GM23338 (cell line): ENCODE measurements at regions not wholly inside any gene's neighbourhood (a gene's known extent, or its start where the extent isn't known, plus 50 kb on each side); places are given as distances from the start of the nearest gene placed in this dataset.

Source experiments
- ATAC-seq: fragments of 200-7000 bp; cut with Tn5 transposase; 3 replicates; pipeline ENCODE4 v1.9.1; 2020
- DNase-seq: peaks from one replicate; pipeline ENCODE4 v3.0.0-alpha.2; 2015; ENCODE audit warnings: low spot score
- H2AFZ ChIP-seq: fragments of 200-600 bp; sonication (generic); 2 replicates; pipeline ENCODE4 v1.8.0; 2016; ENCODE audit warnings: antibody characterized with exemption, mild to moderate bottlenecking, moderate library complexity
- H3F3A ChIP-seq: fragments of 200-600 bp; sonication (generic); replicated peaks from 2 replicates; pipeline ENCODE4 v1.8.0; 2017; ENCODE audit warnings: antibody characterized with exemption, mixed run types, low read depth
- H3K27ac ChIP-seq: fragments of 200-600 bp; sonication (generic); 2 replicates; pipeline ENCODE4 v1.6.1; 2016; ENCODE audit warnings: low read depth
- H3K27me3 ChIP-seq: fragments of 200-600 bp; sonication (generic); 2 replicates; pipeline ENCODE4 v1.8.0; 2016; ENCODE audit warnings: mild to moderate bottlenecking, mixed run types, moderate library complexity; ENCODE audit not compliant: insufficient read depth
- H3K36me3 ChIP-seq: fragments of 200-600 bp; sonication (generic); 2 replicates; pipeline ENCODE4 v1.8.0; 2016; ENCODE audit warnings: mild to moderate bottlenecking; ENCODE audit not compliant: insufficient read depth
- H3K4me1 ChIP-seq: fragments of 200-600 bp; sonication (generic); 2 replicates; pipeline ENCODE4 v1.8.0; 2016; ENCODE audit warnings: mild to moderate bottlenecking, moderate library complexity; ENCODE audit not compliant: insufficient read depth
- H3K4me2 ChIP-seq: fragments of 200-600 bp; sonication (generic); 2 replicates; pipeline ENCODE4 v1.7.1; 2017; ENCODE audit warnings: mixed run types
- H3K4me3 ChIP-seq: fragments of 200-600 bp; sonication (generic); 2 replicates; pipeline ENCODE4 v1.6.1; 2016; ENCODE audit warnings: mixed run types
- H3K79me2 ChIP-seq: fragments of 200-600 bp; sonication (generic); replicated peaks from 2 replicates; pipeline ENCODE4 v1.8.0; 2017; ENCODE audit warnings: mild to moderate bottlenecking; ENCODE audit not compliant: insufficient read depth
- H3K9me2 ChIP-seq: fragments of 200-600 bp; sonication (generic); 2 replicates; pipeline ENCODE4 v1.8.0; 2017; ENCODE audit not compliant: insufficient read depth
- H4K20me1 ChIP-seq: fragments of 200-600 bp; sonication (generic); replicated peaks from 2 replicates; pipeline ENCODE4 v1.8.0; 2017; ENCODE audit warnings: mild to moderate bottlenecking; ENCODE audit not compliant: insufficient read depth
- H3K27ac Mint-ChIP-seq: 2 replicates; pipeline ENCODE4 v1.8.0; 2020; ENCODE audit warnings: inconsistent platforms, mild to moderate bottlenecking, moderate library complexity, mixed read lengths
- H3K27me3 Mint-ChIP-seq: 3 replicates; pipeline ENCODE4 v1.8.0; 2022; ENCODE audit warnings: low read depth, mild to moderate bottlenecking, moderate library complexity, mixed read lengths, inconsistent platforms; ENCODE audit not compliant: insufficient read depth, poor library complexity
- H3K36me3 Mint-ChIP-seq: 3 replicates; pipeline ENCODE4 v1.8.0; 2021; ENCODE audit warnings: low read depth, mild to moderate bottlenecking, inconsistent platforms, moderate library complexity, mixed read lengths
- H3K4me1 Mint-ChIP-seq: 3 replicates; pipeline ENCODE4 v1.8.0; 2020; ENCODE audit warnings: mild to moderate bottlenecking, inconsistent platforms, mixed read lengths
- H3K4me3 Mint-ChIP-seq: 3 replicates; pipeline ENCODE4 v1.8.0; 2021; ENCODE audit warnings: moderate library complexity, mild to moderate bottlenecking, inconsistent platforms, mixed read lengths
- H3K9me3 Mint-ChIP-seq: 3 replicates; pipeline ENCODE4 v1.8.0; 2020; ENCODE audit warnings: moderate library complexity, mild to moderate bottlenecking, inconsistent platforms, mixed read lengths
- CREB1 ChIP-seq: fragments of 250-450 bp; sonication (Bioruptor Pico); IDR thresholded peaks from 2 replicates; pipeline ENCODE4 v1.5.0; 2020; ENCODE audit warnings: low read depth, mild to moderate bottlenecking, moderate library complexity
- CTCF ChIP-seq, 2 experiments: fragments of 200-600 bp in 1 of 2; sonication (generic) in 1 of 2; conservative IDR thresholded peaks; 2 replicates each; pipeline versions ENCODE4 v1.5.1 to v1.6.1; 2016 to 2017; ENCODE audit warnings: antibody characterized with exemption in 2 of 2, low read depth in 2 of 2, mild to moderate bottlenecking in 2 of 2, moderate library complexity in 1 of 2
- ETS1 ChIP-seq: IDR thresholded peaks from 2 replicates; pipeline ENCODE4 v1.6.1; 2016; ENCODE audit warnings: antibody characterized with exemption
- EZH2 ChIP-seq: fragments of 200-600 bp; sonication (generic); IDR thresholded peaks from one replicate; pipeline ENCODE4 v1.8.0; 2017; ENCODE audit warnings: antibody characterized with exemption, mild to moderate bottlenecking, low read depth; ENCODE audit not compliant: unreplicated experiment
- EZH2phosphoT487 ChIP-seq: fragments of 200-600 bp; sonication (generic); IDR thresholded peaks from one replicate; pipeline ENCODE4 v1.8.1; 2018; ENCODE audit warnings: antibody characterized with exemption; ENCODE audit not compliant: unreplicated experiment
- JUNB ChIP-seq: IDR thresholded peaks from one replicate; pipeline ENCODE4 v1.6.1; 2016; ENCODE audit warnings: antibody characterized with exemption; ENCODE audit not compliant: unreplicated experiment
- NANOG ChIP-seq: IDR thresholded peaks from 2 replicates; pipeline ENCODE4 v1.6.1; 2016; ENCODE audit warnings: antibody characterized with exemption, borderline replicate concordance
- REST ChIP-seq: IDR thresholded peaks from one replicate; pipeline ENCODE4 v1.6.1; 2018; ENCODE audit warnings: antibody characterized with exemption; ENCODE audit not compliant: unreplicated experiment
- STAT1 ChIP-seq: IDR thresholded peaks from one replicate; pipeline ENCODE4 v1.6.1; 2016; ENCODE audit warnings: antibody characterized with exemption; ENCODE audit not compliant: unreplicated experiment
- ZNF114 ChIP-seq: fragments of 250-450 bp; sonication (Bioruptor Pico); IDR thresholded peaks from 2 replicates; pipeline ENCODE4 v1.5.0; 2020; ENCODE audit warnings: mild to moderate bottlenecking, moderate library complexity
- ZNF331 ChIP-seq: fragments of 250-450 bp; sonication (Bioruptor Pico); IDR thresholded peaks from 2 replicates; pipeline ENCODE4 v1.5.0; 2020; ENCODE audit warnings: low read depth, mild to moderate bottlenecking, moderate library complexity
- ZNF462 ChIP-seq: fragments of 250-450 bp; sonication (Bioruptor Pico); IDR thresholded peaks from 2 replicates; pipeline ENCODE4 v1.5.0; 2020; ENCODE audit warnings: mild to moderate bottlenecking, moderate library complexity

GRCh38 chr3:67916353-67916752 lies 261.9 kb upstream of the SUCLG2 start (continued):
- TF ChIP-seq EZH2phosphoT487 = no peak
- TF ChIP-seq STAT1 = no peak
- TF ChIP-seq ETS1 = no peak
- TF ChIP-seq ZNF331 = no peak
- TF ChIP-seq JUNB = no peak
- no peak for TF ChIP-seq REST
- TF ChIP-seq CREB1 (CRISPR knock-in tag) = no peak
- no peak for TF ChIP-seq NANOG

- H3K36me3 Mint-ChIP-seq = no peaks in the 10 kb centered on the region
- ATAC-seq = no peak
- TF ChIP-seq EZH2 = no peak
- TF ChIP-seq ZNF114 (CRISPR knock-in tag) = no peak
- TF ChIP-seq ETS1 = no peak
- TF ChIP-seq ZNF462 (CRISPR knock-in tag) = no peak
- TF ChIP-seq CTCF (conservative IDR thresholded peaks at IDR 0.05; ENCODE audit: low read depth in 2 of 2) = no peak
- no peak for TF ChIP-seq STAT1
- TF ChIP-seq EZH2phosphoT487 = no peak
- no peak for TF ChIP-seq JUNB
- TF ChIP-seq CREB1 (CRISPR knock-in tag) = no peak
- TF ChIP-seq NANOG = no peak
These were observed 253.3 kb upstream of the SUCLG2 start for GRCh38 chr3:67907735-67908134.

More at GRCh38 chr3:67907735-67908134, 253.3 kb upstream of the SUCLG2 start:
- no peak overlapping the region for H3K27ac ChIP-seq
- H3K9me2 ChIP-seq = no peaks in the 10 kb centered on the region
- no peaks in the 10 kb centered on the region for H3F3A ChIP-seq
- H3K9me3 Mint-ChIP-seq = no peaks in the 10 kb centered on the region
- DNase-seq = no peak
- no peaks in the 10 kb centered on the region for H3K4me1 Mint-ChIP-seq
- no peak overlapping the region for H2AFZ ChIP-seq
- no peaks in the 10 kb centered on the region for H3K36me3 ChIP-seq
- H3K4me2 ChIP-seq = no peak overlapping the region
- no peaks in the 10 kb centered on the region for H4K20me1 ChIP-seq
- no peak overlapping the region for H3K4me3 ChIP-seq
- H3K4me1 ChIP-seq = no peaks in the 10 kb centered on the region
- no peaks in the 10 kb centered on the region for H3K79me2 ChIP-seq
- peaks cover 1% of the 10 kb centered on the region for H3K27me3 Mint-ChIP-seq
- no peak overlapping the region for H3K27ac Mint-ChIP-seq
- no peak overlapping the region for H3K4me3 Mint-ChIP-seq
- no peaks in the 10 kb centered on the region for H3K27me3 ChIP-seq
